K562 (cell line): ENCODE measurements at regions not wholly inside any gene's neighbourhood (a gene's known extent, or its start where the extent isn't known, plus 50 kb on each side); places are given as distances from the start of the nearest gene placed in this dataset.

Experiments used
- ATAC-seq: fragments of 200-7000 bp; cut with Tn5 transposase; 3 replicates; pipeline ENCODE4 v1.9.1; 2020; ENCODE audit warnings: moderate library complexity
- BruUV-seq: library from RNA; stranded (reverse); fragments of 400-500 nt; replicated peaks from 2 replicates; lab custom pipeline; 2021; lab: Mats Ljungman, UMichigan
- CTCF ChIA-PET: fragments of 300-600 bp; formaldehyde crosslinking; extraction: SDS; loops from one replicate; lab custom pipeline; 2021; ENCODE audit warnings: low intra/inter-chr PET ratio; lab: Yijun Ruan, JAX
- POLR2A ChIA-PET: fragments of 300-600, 350-650 bp; sonication (Branson Sonifier 250); formaldehyde crosslinking; extraction: SDS; loops from one replicate; lab custom pipeline; 2021; ENCODE audit warnings: antibody characterized with exemption, inconsistent platforms; lab: Yijun Ruan, JAX
- DNase-seq, 4 experiments: peaks; one replicate each; pipeline versions ENCODE4 v3.0.0 to v3.0.0-alpha.2; 2011 to 2018; ENCODE audit warnings: low spot score in 3 of 4, mixed read lengths in 3 of 4; ENCODE audit errors: extremely low read depth in 1 of 4
- FAIRE-seq: peaks from 2 replicates; lab custom pipeline; 2011; peaks lifted over from hg19 to GRCh38; lab: Jason Lieb, UNC
- H2AFZ ChIP-seq: 2 replicates; pipeline ENCODE4 v1.6.0; 2011; ENCODE audit warnings: low read depth, low read length, control low read depth, inconsistent platforms
- H3K27ac ChIP-seq: fragments of 200-600 bp; 3 replicates; pipeline ENCODE4 v1.8.0; 2011; ENCODE audit warnings: low read depth, mild to moderate bottlenecking, control low read depth, inconsistent platforms, low read length, moderate library complexity, mixed read lengths; ENCODE audit errors: extremely low read depth
- H3K27me3 ChIP-seq, 2 experiments: fragments of 300-600 bp in 1 of 2; 2 replicates in 1 of 2; 3 replicates in 1 of 2; pipeline versions ENCODE4 v1.6.0 to v1.8.0; 2011; ENCODE audit warnings: inconsistent platforms in 2 of 2, low read length in 2 of 2, mild to moderate bottlenecking in 1 of 2, mixed read lengths in 1 of 2, moderate library complexity in 1 of 2; ENCODE audit not compliant: control insufficient read depth in 2 of 2, insufficient read depth in 2 of 2
- H3K36me3 ChIP-seq: fragments of 300-600 bp; 3 replicates; pipeline ENCODE4 v1.8.0; 2011; ENCODE audit warnings: mild to moderate bottlenecking, low read length, inconsistent platforms; ENCODE audit not compliant: control insufficient read depth, insufficient read depth
- H3K4me1 ChIP-seq, 2 experiments: fragments of 200-600 bp in 1 of 2; replicated peaks in 1 of 2; 2 replicates in 1 of 2; 3 replicates in 1 of 2; pipeline versions ENCODE4 v1.5.1 to v1.8.0; 2011; ENCODE audit warnings: inconsistent platforms in 2 of 2, low read length in 2 of 2, mild to moderate bottlenecking in 1 of 2, mixed read lengths in 1 of 2, moderate library complexity in 1 of 2; ENCODE audit not compliant: control insufficient read depth in 2 of 2, insufficient read depth in 2 of 2
- H3K4me2 ChIP-seq: 2 replicates; pipeline ENCODE4 v1.6.1; 2011; ENCODE audit warnings: low read length, control low read depth, inconsistent platforms, mixed read lengths; ENCODE audit not compliant: insufficient read depth
- H3K4me3 ChIP-seq: fragments of 200-600 bp; sonication (generic), shearing (Covaris generic); 2 replicates; pipeline ENCODE4 v1.5.1; 2016; ENCODE audit warnings: control low read depth, inconsistent platforms
- H3K79me2 ChIP-seq: fragments of 200-600 bp; 3 replicates; pipeline ENCODE4 v1.8.0; 2011; ENCODE audit warnings: low read length, inconsistent platforms; ENCODE audit not compliant: control insufficient read depth, insufficient read depth
- H3K9ac ChIP-seq, 2 experiments: 2 replicates each; pipeline versions ENCODE4 v1.6.0 to v1.6.1; 2011; ENCODE audit warnings: low read depth in 2 of 2, low read length in 2 of 2, control low read depth in 1 of 2, inconsistent platforms in 1 of 2, mild to moderate bottlenecking in 1 of 2, mixed read lengths in 1 of 2; ENCODE audit not compliant: insufficient read depth in 1 of 2
- H3K9me1 ChIP-seq: one replicate; pipeline ENCODE4 v1.6.0; 2011; ENCODE audit warnings: inconsistent platforms, mild to moderate bottlenecking, low read length, moderate library complexity; ENCODE audit not compliant: control insufficient read depth, insufficient read depth
- H3K9me3 ChIP-seq: replicated peaks from 2 replicates; pipeline ENCODE4 v1.5.1; 2011; ENCODE audit warnings: low read depth, low read length, inconsistent platforms; ENCODE audit not compliant: control insufficient read depth, insufficient read depth
- H4K20me1 ChIP-seq: replicated peaks from 2 replicates; pipeline ENCODE4 v1.6.1; 2011; ENCODE audit warnings: low read length, inconsistent platforms, mixed read lengths; ENCODE audit not compliant: control insufficient read depth, insufficient read depth
- ATF4 ChIP-seq: fragments of 450-650 bp; formaldehyde crosslinking; IDR thresholded peaks from 2 replicates; pipeline ENCODE4 v1.4.0; 2022; ENCODE audit warnings: mild to moderate bottlenecking, moderate library complexity
- DDX20 ChIP-seq: fragments of 450-650 bp; IDR thresholded peaks from 2 replicates; pipeline ENCODE4 v1.6.1; 2016; ENCODE audit warnings: missing genetic modification characterization, low read depth, mild to moderate bottlenecking, missing compliant biosample characterization, moderate library complexity
- E2F3 ChIP-seq: fragments of 250-450 bp; sonication (Bioruptor Pico); IDR thresholded peaks from 2 replicates; pipeline ENCODE4 v1.4.0; 2020; ENCODE audit warnings: mild to moderate bottlenecking
- EZH2 ChIP-seq: IDR thresholded peaks from 2 replicates; pipeline ENCODE4 v1.6.1; 2012; ENCODE audit warnings: low read depth, mild to moderate bottlenecking, inconsistent platforms, low read length, borderline replicate concordance
- HDAC6 ChIP-seq: IDR thresholded peaks from 2 replicates; pipeline ENCODE4 v1.6.1; 2012; ENCODE audit warnings: low read depth, mild to moderate bottlenecking, control low read depth, inconsistent platforms, low read length, moderate library complexity
- MYC ChIP-seq, 2 experiments: fragments of 250-450 bp in 1 of 2; sonication (Bioruptor Pico) in 1 of 2; IDR thresholded peaks; 2 replicates each; pipeline versions ENCODE4 v1.5.1 to v1.6.1; 2012 to 2021; ENCODE audit warnings: low read depth in 2 of 2, borderline replicate concordance in 1 of 2, improper control_type of control experiment in 1 of 2, low read length in 1 of 2, mild to moderate bottlenecking in 1 of 2, moderate library complexity in 1 of 2
- NELFE ChIP-seq: IDR thresholded peaks from 2 replicates; pipeline ENCODE4 v1.6.1; 2011; ENCODE audit warnings: mild to moderate bottlenecking; ENCODE audit not compliant: insufficient read depth, insufficient read length
- TBL1XR1 ChIP-seq, 2 experiments: IDR thresholded peaks; 2 replicates each; pipeline ENCODE4 v1.6.1; 2012; ENCODE audit warnings: improper control_type of control experiment in 2 of 2, low read length in 2 of 2, mild to moderate bottlenecking in 1 of 2
- TBP ChIP-seq: optimal IDR thresholded peaks from 2 replicates; pipeline ENCODE3; 2011; ENCODE audit warnings: low read depth, low read length, improper control_type of control experiment
- TRIM24 ChIP-seq, 2 experiments: fragments of 450-650 bp; IDR thresholded peaks; 2 replicates each; pipeline ENCODE4 v1.6.1; 2016
- ZBTB1 ChIP-seq: sonication (generic); formaldehyde crosslinking; IDR thresholded peaks from 2 replicates; pipeline ENCODE4 v1.8.1; 2023; ENCODE audit warnings: missing genetic modification reagents, low read depth, mild to moderate bottlenecking, borderline replicate concordance
- WGBS: fragments of 100-300 bp; shearing (Covaris generic); methylation state at CpG from one replicate; pipeline ENCODE4 v1.1.6; 2016; ENCODE audit warnings: low coverage, mixed read lengths; ENCODE audit not compliant: insufficient coverage; ENCODE audit errors: missing lambda C conversion rate; 5-methylcytosine and 5-hydroxymethylcytosine counted together
- in situ Hi-C: fragments of 300-500 bp; cut with MboI; formaldehyde crosslinking; loops from 4 replicates; pipeline ENCODE4 v1.15.0; 2018; ENCODE audit warnings: inconsistent platforms, mixed read lengths
- intact Hi-C: fragments of 100-400 bp; cut with micrococcal nuclease; formaldehyde crosslinking; loops from 2 replicates; pipeline ENCODE4 v1.14.2; 2022

GRCh38 chr15:58369956-58370355 lies 61.8 kb upstream of the LIPC start:
- Histone ChIP-seq H3K4me3 (no peak overlapping the region), H2AFZ (no peak overlapping the region; the same call in 1 of the 2 replicates), H3K9ac (no peak overlapping the region), H4K20me1 (no peaks in the 10 kb centered on the region), H3K36me3 (no peaks in the 10 kb centered on the region), H3K9me3 (no peaks in the 10 kb centered on the region), H3K79me2 (no peaks in the 10 kb centered on the region), H3K27me3 (no peaks in the 10 kb centered on the region), H3K27ac (no peak overlapping the region), H3K4me1 (no peaks in the 10 kb centered on the region; a peak in 1 of 5 replicates), H3K9me1 (no peaks in the 10 kb centered on the region), H3K4me2 (no peak overlapping the region)
- TF ChIP-seq MYC (IDR thresholded peaks at IDR 0.05; ENCODE audit: low read depth, low read length) (no peak), MYC (CRISPR knock-in tag; IDR thresholded peaks at IDR 0.05; ENCODE audit: borderline replicate concordance, low read depth) (no peak), TBL1XR1 (IDR thresholded peaks at IDR 0.05; ENCODE audit: low read length in 2 of 2) (no peak), E2F3 (CRISPR knock-in tag) (no peak), EZH2 (no peak), ZBTB1 (CRISPR knock-in tag) (no peak), TRIM24 (IDR thresholded peaks at IDR 0.05) (no peak), ATF4 (no peak), TBP (no peak), NELFE (no peak), DDX20 (tag) (no peak), HDAC6 (no peak)
- POLR2A ChIA-PET = interaction anchor here (1.0 kb wide), 1 partner anchor 37 kb away, joined by 3 read pairs; no protein-coding TSS in a partner anchor
- no TSS peak for BruUV-seq
- DNase-seq (no peak), ATAC-seq (no peak), FAIRE-seq (no peak)
- in situ Hi-C loops (no loop called here), intact Hi-C loops (no loop called here)
- CTCF ChIA-PET = no interaction called here
- 14% methylated on average over 3 of the region's 3 CpGs for WGBS
